ENCODE measurements at regions not wholly inside any gene's neighbourhood (a gene's known extent, or its start where the extent isn't known, plus 50 kb on each side); places are given as distances from the start of the nearest gene placed in this dataset.

GRCh38 chr11:80349997-80350396 is 909.2 kb upstream of the TENM4 start:
- TF ChIP-seq CTCF (IDR thresholded peaks at IDR 0.05; ENCODE audit: low read depth, low read length, poor library complexity, severe bottlenecking) (no peak), EZH2phosphoT487 (IDR thresholded peaks at IDR 0.05; ENCODE audit: borderline replicate concordance, low read length) (no peak)
